Chondrocyte (in vitro differentiated cells): ENCODE measurements at regions not wholly inside any gene's neighbourhood (a gene's known extent, or its start where the extent isn't known, plus 50 kb on each side); places are given as distances from the start of the nearest gene placed in this dataset.
"Not testable (repeated sequence)": the region's sequence is repeated elsewhere in the genome, so short reads cannot be mapped to it uniquely, and the experiment has no call there.

Source experiments
- DNase-seq: peaks from one replicate; pipeline ENCODE4 v3.0.0; 2021; ENCODE audit warnings: mixed read lengths, low spot score
- H3K27ac Mint-ChIP-seq: one replicate; pipeline ENCODE4 v1.8.0; 2021; ENCODE audit warnings: mild to moderate bottlenecking, moderate library complexity, mixed read lengths; ENCODE audit not compliant: unreplicated experiment
- H3K27me3 Mint-ChIP-seq: 2 replicates; pipeline ENCODE4 v1.8.0; 2021; ENCODE audit warnings: low read depth, mixed read lengths
- H3K36me3 Mint-ChIP-seq: 2 replicates; pipeline ENCODE4 v1.8.0; 2021; ENCODE audit warnings: low read depth, mixed read lengths
- H3K4me1 Mint-ChIP-seq: 2 replicates; pipeline ENCODE4 v1.8.0; 2021; ENCODE audit warnings: low read depth, mild to moderate bottlenecking, mixed read lengths
- H3K4me3 Mint-ChIP-seq: one replicate; pipeline ENCODE4 v1.8.0; 2021; ENCODE audit warnings: mild to moderate bottlenecking, moderate library complexity, mixed read lengths; ENCODE audit not compliant: unreplicated experiment
- H3K9me3 Mint-ChIP-seq: 2 replicates; pipeline ENCODE4 v1.8.0; 2021; ENCODE audit warnings: low read depth, mixed read lengths
- TF ChIP-seq, protein P1 (sequence below): fragments of 200-600 bp; sonication (generic); IDR thresholded peaks from 2 replicates; pipeline ENCODE4 v1.5.0; 2021; ENCODE audit warnings: antibody characterized with exemption, mild to moderate bottlenecking, moderate library complexity

- no peaks in the 10 kb centered on the region for H3K36me3 Mint-ChIP-seq
- peaks cover 33% of the 10 kb centered on the region for H3K9me3 Mint-ChIP-seq
- H3K4me1 Mint-ChIP-seq: no peaks in the 10 kb centered on the region
- H3K27me3 Mint-ChIP-seq: no peaks in the 10 kb centered on the region
- H3K4me3 Mint-ChIP-seq: no peak overlapping the region
- no peak overlapping the region for H3K27ac Mint-ChIP-seq
- DNase-seq: no peak
- TF ChIP-seq, protein P1, sequence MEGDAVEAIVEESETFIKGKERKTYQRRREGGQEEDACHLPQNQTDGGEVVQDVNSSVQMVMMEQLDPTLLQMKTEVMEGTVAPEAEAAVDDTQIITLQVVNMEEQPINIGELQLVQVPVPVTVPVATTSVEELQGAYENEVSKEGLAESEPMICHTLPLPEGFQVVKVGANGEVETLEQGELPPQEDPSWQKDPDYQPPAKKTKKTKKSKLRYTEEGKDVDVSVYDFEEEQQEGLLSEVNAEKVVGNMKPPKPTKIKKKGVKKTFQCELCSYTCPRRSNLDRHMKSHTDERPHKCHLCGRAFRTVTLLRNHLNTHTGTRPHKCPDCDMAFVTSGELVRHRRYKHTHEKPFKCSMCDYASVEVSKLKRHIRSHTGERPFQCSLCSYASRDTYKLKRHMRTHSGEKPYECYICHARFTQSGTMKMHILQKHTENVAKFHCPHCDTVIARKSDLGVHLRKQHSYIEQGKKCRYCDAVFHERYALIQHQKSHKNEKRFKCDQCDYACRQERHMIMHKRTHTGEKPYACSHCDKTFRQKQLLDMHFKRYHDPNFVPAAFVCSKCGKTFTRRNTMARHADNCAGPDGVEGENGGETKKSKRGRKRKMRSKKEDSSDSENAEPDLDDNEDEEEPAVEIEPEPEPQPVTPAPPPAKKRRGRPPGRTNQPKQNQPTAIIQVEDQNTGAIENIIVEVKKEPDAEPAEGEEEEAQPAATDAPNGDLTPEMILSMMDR: no peak
Measured at GRCh38 chr6:61622601-61623000, 663.4 kb downstream of the KHDRBS2 start.

DNA sequence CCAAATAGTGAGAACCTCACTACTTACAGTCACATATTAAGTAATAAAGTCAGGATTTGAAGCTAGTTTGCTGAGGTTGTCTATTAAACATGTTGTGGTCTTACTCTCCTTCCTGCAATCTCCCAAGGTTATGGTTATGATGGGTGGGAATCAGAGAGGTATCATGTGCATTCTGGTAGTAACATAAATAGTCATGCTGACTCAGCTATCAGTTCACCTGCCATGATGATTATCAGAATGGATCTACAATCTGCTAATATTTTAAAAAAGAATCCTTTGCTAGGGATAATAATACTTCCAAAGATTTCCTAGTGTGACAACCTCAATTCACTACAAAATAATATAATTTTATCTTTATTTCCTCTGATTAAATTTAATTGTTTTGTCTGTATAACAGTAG is 671.9 kb downstream of the KHDRBS2 start:
- no peaks in the 10 kb centered on the region for H3K4me1 Mint-ChIP-seq
- H3K27me3 Mint-ChIP-seq: no peaks in the 10 kb centered on the region
- H3K4me3 Mint-ChIP-seq: no peak overlapping the region
- DNase-seq: no peak
- no peaks in the 10 kb centered on the region for H3K36me3 Mint-ChIP-seq
- peaks cover 16% of the 10 kb centered on the region for H3K9me3 Mint-ChIP-seq
- H3K27ac Mint-ChIP-seq: no peak overlapping the region
- TF ChIP-seq, protein P1: no peak

GRCh38 chr6:61606500-61606899 is 679.5 kb downstream of the KHDRBS2 start:
- Mint-ChIP-seq H3K9me3 (peaks cover 42% of the 10 kb centered on the region), H3K27ac (no peak overlapping the region), H3K36me3 (no peaks in the 10 kb centered on the region), H3K27me3 (no peaks in the 10 kb centered on the region), H3K4me1 (no peaks in the 10 kb centered on the region), H3K4me3 (no peak overlapping the region)
- TF ChIP-seq, protein P1: no peak
- no peak for DNase-seq

- H3K36me3 Mint-ChIP-seq, H3K27ac Mint-ChIP-seq, DNase-seq, H3K4me3 Mint-ChIP-seq, H3K4me1 Mint-ChIP-seq, H3K27me3 Mint-ChIP-seq: not testable (repeated sequence)
- peaks cover 43% of the 10 kb centered on the region for H3K9me3 Mint-ChIP-seq
Measured at GRCh38 chr6:61605851-61606250, 680.2 kb downstream of the KHDRBS2 start.

- not testable (repeated sequence) for H3K4me3 Mint-ChIP-seq, H3K36me3 Mint-ChIP-seq, H3K4me1 Mint-ChIP-seq, H3K27me3 Mint-ChIP-seq, H3K27ac Mint-ChIP-seq, DNase-seq
- peaks cover 51% of the 10 kb centered on the region for H3K9me3 Mint-ChIP-seq
Measured at GRCh38 chr6:61602171-61602570, 683.9 kb downstream of the KHDRBS2 start.

DNA sequence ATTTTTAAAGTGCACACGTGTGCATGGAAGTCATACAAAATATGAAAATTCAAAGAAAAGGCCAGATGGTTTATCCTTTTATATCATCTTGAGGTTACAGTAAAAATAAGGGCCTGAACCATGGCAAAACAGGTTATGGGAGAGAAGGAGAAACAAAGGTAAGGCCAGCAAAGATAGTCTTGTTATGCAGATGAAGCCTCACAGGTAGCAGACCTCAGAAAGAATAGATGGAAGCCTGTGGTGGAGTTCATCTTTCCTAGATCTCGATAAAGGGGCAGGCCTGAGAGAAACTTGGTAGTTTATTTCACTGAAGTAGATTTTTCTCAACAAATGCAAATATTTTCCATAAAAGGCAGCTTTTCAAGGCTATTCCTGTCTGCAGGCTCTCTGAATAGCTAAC is 693.8 kb downstream of the KHDRBS2 start:
- H3K4me3 Mint-ChIP-seq: no peak overlapping the region
- H3K27ac Mint-ChIP-seq: no peak overlapping the region

More for the DNA sequence above, 693.8 kb downstream of the KHDRBS2 start:
- Mint-ChIP-seq H3K9me3 (peaks cover 9% of the 10 kb centered on the region), H3K27me3 (no peaks in the 10 kb centered on the region), H3K36me3 (no peaks in the 10 kb centered on the region), H3K4me1 (no peaks in the 10 kb centered on the region)
- TF ChIP-seq, protein P1: no peak
- no peak for DNase-seq
